NCI-H2227 treated with DMSO at 0.1 percent for 48 hours (cell line): ENCODE measurements at regions not wholly inside any gene's neighbourhood (a gene's known extent, or its start where the extent isn't known, plus 50 kb on each side); places are given as distances from the start of the nearest gene placed in this dataset.
A peak's percentile ranks its signal among the peaks of the same experiment; 100 is the strongest.

Source experiments
- DNase-seq: peaks from one replicate; lab custom pipeline; 2025; lab: John Stamatoyannopoulos, UW

GRCh38 chr2:181305301-181306123, 151.7 kb upstream of the ITGA4 start:
- DNase-seq, result peak; percentile 43

- no peak for DNase-seq
Observed at GRCh38 chr2:181306785-181307184, 150.4 kb upstream of the ITGA4 start.

- DNase-seq, result no peak
Observed at GRCh38 chr2:181307203-181307991, 149.8 kb upstream of the ITGA4 start.

DNA sequence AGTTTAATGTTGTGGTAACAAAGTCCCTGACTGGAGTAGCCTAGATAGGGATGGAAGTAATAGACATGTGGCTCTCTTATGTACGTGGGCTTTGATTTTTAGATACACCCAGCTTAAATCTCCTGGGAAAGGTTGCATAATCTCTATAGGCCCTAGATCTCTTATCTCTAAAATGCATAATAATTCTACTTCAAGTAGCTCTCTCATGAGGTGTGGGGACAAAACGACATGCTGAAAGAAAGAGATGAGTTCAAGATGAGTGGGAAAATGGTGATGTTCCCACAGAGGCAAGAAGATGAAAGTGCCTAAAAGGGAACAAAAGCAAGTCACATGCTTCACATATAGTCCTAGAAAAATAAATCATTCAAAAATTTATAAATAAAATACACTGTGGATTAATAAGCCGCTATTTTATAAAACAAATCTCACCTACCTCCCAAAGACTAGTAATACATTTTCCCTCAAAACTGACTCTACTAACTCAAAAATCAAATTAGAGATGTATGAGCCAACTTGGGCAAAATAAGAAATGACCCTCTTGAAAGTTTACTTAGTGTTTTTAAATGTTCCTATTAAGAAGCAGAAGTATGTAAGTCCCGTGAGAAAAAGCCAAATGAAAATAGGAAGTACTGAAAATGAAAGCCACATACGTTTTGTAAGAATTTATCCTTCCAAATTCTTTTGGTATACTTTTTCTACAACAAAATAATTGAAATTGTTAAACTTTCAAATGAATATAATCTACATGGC, 148.2 kb upstream of the ITGA4 start:
- DNase-seq, result no peak

DNA sequence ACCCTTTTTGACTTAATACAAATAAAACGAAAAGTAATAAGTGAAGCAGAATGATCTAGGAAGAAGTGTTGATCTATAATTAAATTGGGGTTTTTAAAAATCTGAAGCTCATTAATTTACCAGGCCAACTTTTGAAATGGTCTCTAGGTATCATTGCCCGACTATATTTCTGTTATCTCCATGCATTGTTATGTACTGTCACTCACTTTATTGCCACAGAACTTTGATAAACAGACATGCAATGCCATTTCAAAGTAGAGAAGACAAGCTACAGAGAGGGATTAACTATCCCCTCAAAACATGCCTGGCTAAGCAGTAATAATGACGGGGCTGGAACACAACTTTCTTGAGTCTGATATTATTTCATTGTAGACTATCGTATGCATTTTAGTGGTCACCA, 147.6 kb upstream of the ITGA4 start:
- no peak for DNase-seq

DNA sequence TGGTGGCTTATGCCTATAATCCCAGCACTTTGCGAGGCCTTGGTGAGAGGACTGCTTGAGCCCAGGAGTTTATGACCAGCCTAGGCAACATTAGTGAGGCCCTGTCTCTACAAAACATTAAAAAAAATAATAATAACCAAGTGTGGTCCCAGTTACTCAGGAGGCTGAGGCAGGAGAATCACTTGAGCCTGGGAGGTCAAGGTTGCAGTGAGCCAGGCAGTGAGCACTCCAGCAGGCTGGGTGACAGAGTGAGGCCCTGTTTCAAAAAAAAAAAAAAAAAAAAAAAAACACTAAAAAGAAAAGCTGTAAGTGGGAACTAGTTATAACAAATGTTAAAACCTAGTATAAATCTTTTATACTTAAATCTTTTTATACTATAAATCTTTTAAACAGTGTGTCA, 146.2 kb upstream of the ITGA4 start:
- no peak for DNase-seq

DNA sequence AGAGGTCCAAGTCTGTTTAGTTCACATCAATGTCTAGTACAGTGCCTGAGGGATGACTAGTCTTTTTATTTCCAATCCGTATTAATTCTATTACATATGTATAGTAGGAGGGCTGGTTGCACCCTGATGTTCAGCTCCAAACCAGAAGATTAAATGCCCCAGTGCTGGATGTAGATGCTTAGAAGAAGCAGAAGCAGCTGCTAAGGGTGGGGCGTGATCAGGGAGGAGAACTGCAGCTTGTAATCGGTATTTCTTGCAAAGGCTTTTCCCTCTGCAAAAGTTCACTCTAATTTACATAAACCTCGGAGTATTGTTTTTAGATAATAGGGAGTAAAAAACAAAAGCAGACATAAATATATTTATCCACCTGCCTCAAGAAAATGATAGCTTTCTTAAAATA, 145.3 kb upstream of the ITGA4 start:
- no peak for DNase-seq

GRCh38 chr2:181312515-181312927, 144.7 kb upstream of the ITGA4 start:
- no peak for DNase-seq

DNA sequence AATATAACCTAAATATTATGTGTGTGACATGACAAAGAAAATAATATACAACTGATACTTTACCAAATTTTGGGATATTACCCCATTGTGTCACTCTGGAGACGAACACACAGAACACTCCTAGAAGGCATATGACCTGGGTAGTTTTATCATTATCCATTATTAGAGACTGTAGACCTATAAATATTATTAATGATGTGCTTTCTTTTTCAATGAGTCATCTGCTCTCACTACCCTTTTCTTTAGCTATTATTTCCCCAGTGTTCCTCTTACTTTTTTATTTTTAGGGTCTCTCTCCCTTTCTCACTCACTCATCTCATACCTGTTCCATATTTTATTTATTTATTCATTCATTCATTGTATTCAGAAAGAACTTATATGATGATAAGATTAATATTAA, 143.3 kb upstream of the ITGA4 start:
- DNase-seq, result peak; percentile 77

DNA sequence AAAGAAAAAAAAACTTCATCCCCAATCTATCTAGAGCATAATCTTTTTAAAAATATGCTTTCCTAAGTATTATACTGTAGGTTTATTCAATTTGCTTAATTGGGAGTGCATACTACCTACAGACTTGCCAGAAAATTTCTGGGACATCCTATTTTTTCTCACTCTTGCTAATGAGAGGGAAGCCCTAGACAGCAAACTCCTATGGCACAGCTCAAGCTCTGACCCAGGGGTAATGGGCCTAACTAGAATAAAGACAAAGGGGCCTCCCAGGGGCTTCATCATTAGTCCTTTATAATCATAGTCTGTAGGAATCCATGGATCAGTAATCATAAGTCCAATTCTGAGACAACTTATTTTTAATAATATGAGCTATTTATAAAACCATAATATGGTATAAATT, 142.6 kb upstream of the ITGA4 start:
- no peak for DNase-seq

DNA sequence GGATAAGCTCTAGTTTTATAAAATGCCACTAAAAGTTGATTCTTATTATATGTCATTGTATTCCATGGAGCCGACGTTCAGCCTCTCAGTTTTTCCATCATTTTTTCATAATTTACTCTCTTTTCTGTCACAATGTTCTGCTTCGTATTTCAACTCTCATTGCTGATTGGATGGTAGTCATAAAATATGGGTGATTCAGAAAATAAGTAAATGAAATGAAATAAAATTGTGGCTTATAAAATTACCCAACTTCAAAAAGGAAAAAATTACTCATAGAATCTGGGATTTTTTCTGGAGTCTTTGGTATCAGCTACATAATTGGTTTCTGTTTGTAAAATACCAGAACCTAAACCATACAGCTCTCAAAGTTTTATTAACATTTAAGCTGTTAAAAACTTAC, 139.7 kb upstream of the ITGA4 start:
- DNase-seq, result no peak

DNA sequence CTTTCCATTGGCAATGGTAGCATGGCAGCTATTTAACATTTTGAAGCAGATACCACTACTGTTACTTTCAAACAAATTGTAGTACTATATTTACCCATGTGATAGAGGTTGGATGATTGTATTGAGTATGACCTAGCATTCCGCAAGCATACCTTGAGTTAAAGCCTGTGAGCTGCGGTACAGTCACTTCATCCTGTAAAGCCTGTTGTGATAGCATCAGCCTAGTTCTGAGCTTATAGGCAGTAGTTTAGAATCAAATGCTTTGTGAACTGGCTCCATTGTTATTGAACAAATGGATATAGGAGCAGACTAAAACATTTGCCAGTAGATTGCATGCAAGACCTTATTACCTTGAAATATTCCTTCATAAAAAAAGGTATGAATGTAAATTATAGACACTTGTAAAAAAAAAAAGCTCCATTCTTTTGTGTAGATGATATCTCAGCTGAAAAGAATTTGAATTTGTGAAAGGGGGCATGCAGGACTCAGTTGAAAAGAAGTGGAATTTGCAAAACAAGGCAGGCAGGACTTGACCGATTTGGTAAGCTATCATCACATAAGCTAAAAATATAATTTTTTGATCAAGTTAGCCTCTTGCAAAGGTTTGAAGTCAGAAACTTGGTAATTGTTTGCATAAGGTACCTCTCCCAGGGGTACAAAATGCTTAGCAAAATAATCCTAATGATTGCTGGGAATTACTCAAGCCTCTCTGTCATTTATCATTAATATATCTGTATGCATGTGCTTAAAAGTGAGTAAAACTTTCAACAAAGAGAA, 138.5 kb upstream of the ITGA4 start:
- no peak for DNase-seq

DNA sequence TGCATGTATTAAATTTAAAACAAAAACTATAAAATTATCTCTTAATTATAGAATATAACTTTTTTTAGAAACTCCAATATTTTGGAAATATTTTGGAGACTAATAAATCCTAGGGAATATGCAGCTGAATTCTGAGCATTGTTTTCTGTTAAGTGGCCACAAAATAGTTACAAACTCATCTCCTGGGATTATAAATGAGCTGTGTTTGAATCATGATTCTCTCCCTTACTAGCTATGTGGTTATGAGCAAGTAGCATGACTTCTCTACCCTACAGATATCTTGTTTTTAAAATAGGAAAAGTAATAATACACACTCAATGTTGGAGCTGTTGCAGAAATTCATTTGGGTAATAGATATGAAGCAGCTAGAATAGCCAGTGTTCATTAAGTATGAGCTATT, 137.9 kb upstream of the ITGA4 start:
- DNase-seq, result no peak

- DNase-seq, result no peak
Observed at GRCh38 chr2:181320638-181321037, 136.5 kb upstream of the ITGA4 start.

DNA sequence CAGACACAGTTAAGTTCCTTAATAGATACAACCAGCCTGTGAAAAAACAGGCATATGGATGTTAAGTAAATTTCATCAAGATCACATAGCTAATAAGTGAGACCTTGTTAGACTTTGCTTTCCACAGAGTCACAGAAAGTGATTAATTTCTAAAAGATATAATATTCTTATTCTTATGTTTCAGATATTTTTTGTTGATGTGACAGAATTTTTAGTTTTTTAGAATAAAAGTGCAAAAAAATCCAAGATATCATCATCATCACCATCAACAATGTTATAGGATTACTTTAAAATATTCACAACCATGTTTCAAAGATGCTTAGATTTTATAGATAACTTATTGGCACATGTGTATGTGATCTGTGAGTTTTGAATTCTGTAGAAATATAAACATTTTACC, 132.3 kb upstream of the ITGA4 start:
- DNase-seq, result no peak

DNA sequence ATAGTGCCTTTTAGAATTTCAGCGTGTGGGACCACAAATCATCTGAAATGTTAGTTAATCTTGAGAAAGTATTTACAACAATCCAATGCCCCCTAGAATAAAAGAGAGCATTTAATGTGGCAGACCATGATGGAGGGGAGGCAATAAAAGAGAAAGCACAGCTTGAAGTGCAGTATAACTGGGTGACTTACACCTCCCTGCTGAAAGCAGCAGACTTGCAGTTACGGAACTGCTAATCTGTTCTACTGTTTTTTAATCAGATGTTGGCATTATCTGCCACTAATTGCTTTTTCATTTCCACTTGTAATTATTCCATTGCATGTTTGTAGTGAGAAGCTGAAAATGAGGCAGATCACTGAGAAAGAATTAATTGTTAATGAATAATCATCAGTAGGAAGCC, 130.5 kb upstream of the ITGA4 start:
- no peak for DNase-seq

DNA sequence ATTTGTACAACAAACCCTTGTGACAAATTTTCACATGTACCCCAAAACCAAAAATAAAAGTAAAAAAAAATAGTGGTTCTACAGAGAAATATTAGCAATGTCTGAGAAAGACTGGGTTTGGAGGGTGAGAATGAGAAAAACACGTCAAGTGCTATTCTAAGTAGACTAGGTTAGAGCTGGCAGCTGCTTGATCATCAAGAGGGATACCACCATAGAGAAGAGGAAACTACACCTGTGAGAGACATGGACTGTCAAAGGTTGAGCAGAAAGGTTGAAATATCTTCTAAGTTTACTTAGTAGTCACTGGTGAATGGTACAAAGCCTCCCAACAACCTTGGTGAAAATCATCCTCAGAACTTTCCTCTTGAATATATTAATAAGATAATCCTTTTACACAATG, 126.9 kb upstream of the ITGA4 start:
- DNase-seq, result no peak

- DNase-seq, result no peak
Observed at GRCh38 chr2:181332044-181332605, 125.1 kb upstream of the ITGA4 start.

- no peak for DNase-seq
Observed at GRCh38 chr2:181334158-181334826, 122.9 kb upstream of the ITGA4 start.

- DNase-seq, result no peak
Observed at GRCh38 chr2:181340891-181341290, 116.3 kb upstream of the ITGA4 start.
